GM21381 (cell line): ENCODE measurements at regions not wholly inside any gene's neighbourhood (a gene's known extent, or its start where the extent isn't known, plus 50 kb on each side); places are given as distances from the start of the nearest gene placed in this dataset.

Experiments used
- ATAC-seq: cut with Tn5 transposase; IDR thresholded peaks from one replicate; pipeline ENCODE4 v1.9.1; 2021; ENCODE audit warnings: mild to moderate bottlenecking, moderate library complexity; ENCODE audit not compliant: unreplicated experiment

- no peak for ATAC-seq
These were observed 1781.1 kb upstream of the SEL1L start for GRCh38 chr14:83314764-83315163.

- ATAC-seq = no peak
These were observed 1782.7 kb upstream of the SEL1L start for GRCh38 chr14:83316356-83316755.

- no peak for ATAC-seq
These were observed 1787.2 kb upstream of the SEL1L start for GRCh38 chr14:83320837-83321236.

- no peak for ATAC-seq
These were observed 1797.9 kb upstream of the SEL1L start for GRCh38 chr14:83331513-83331912.

- no peak for ATAC-seq
These were observed 1808.9 kb upstream of the SEL1L start for GRCh38 chr14:83342590-83342989.

GRCh38 chr14:83347874-83348273, 1814.2 kb upstream of the SEL1L start:
- no peak for ATAC-seq

GRCh38 chr14:83355609-83356008, 1822.0 kb upstream of the SEL1L start:
- no peak for ATAC-seq

- no peak for ATAC-seq
These were observed 1822.4 kb upstream of the SEL1L start for GRCh38 chr14:83356080-83356479.

GRCh38 chr14:83372271-83372670, 1838.6 kb upstream of the SEL1L start:
- no peak for ATAC-seq

GRCh38 chr14:83379436-83379835, 1845.8 kb upstream of the SEL1L start:
- ATAC-seq = no peak

- no peak for ATAC-seq
These were observed 1850.6 kb upstream of the SEL1L start for GRCh38 chr14:83384253-83384652.

GRCh38 chr14:83395321-83395720, 1861.7 kb upstream of the SEL1L start:
- ATAC-seq = no peak

- no peak for ATAC-seq
These were observed 1882.8 kb upstream of the SEL1L start for GRCh38 chr14:83416476-83416875.

GRCh38 chr14:83419420-83419819, 1885.8 kb upstream of the SEL1L start:
- ATAC-seq = no peak

GRCh38 chr14:83421711-83422110, 1888.1 kb upstream of the SEL1L start:
- ATAC-seq = no peak

GRCh38 chr14:83425138-83425537, 1891.5 kb upstream of the SEL1L start:
- ATAC-seq = no peak

GRCh38 chr14:83425706-83426105, 1892.1 kb upstream of the SEL1L start:
- ATAC-seq = no peak

- ATAC-seq = no peak
These were observed 1900.0 kb upstream of the SEL1L start for GRCh38 chr14:83433618-83434017.

GRCh38 chr14:83441801-83442200, 1908.1 kb upstream of the SEL1L start:
- ATAC-seq = no peak

GRCh38 chr14:83455561-83455960, 1921.9 kb upstream of the SEL1L start:
- ATAC-seq = no peak

GRCh38 chr14:83461521-83461920, 1927.9 kb upstream of the SEL1L start:
- no peak for ATAC-seq

- ATAC-seq = no peak
These were observed 1929.1 kb upstream of the SEL1L start for GRCh38 chr14:83462759-83463158.

- ATAC-seq = no peak
These were observed 1929.9 kb upstream of the SEL1L start for GRCh38 chr14:83463500-83464098.
